Vagina (tissue), 2 donors: ENCODE measurements at regions not wholly inside any gene's neighbourhood (a gene's known extent, or its start where the extent isn't known, plus 50 kb on each side); places are given as distances from the start of the nearest gene placed in this dataset.

Source experiments
- POLR2A ChIP-seq, 2 donors: fragments of 450-650 bp; IDR thresholded peaks; one replicate each; pipeline ENCODE4 v1.6.1; 2017; ENCODE audit warnings: antibody characterized with exemption in 2 of 2, mild to moderate bottlenecking in 2 of 2, moderate library complexity in 2 of 2
- POLR2AphosphoS5 ChIP-seq, 2 donors: sonication (generic); formaldehyde crosslinking; IDR thresholded peaks; one replicate each; pipeline ENCODE4 v1.9.0; 2017; ENCODE audit warnings: antibody characterized with exemption in 2 of 2, mild to moderate bottlenecking in 2 of 2, low read depth in 1 of 2; ENCODE audit not compliant: insufficient read depth in 1 of 2
- TF ChIP-seq, protein P1 (sequence below), 3 experiments: fragments of 450-650 bp in 2 of 3; fragments of 200-600 bp in 1 of 3; sonication (generic) in 1 of 3; IDR thresholded peaks; one replicate each; pipeline ENCODE4 v1.5.1; 2017 to 2019; ENCODE audit warnings: antibody characterized with exemption in 3 of 3, mild to moderate bottlenecking in 2 of 3, moderate library complexity in 2 of 3

DNA sequence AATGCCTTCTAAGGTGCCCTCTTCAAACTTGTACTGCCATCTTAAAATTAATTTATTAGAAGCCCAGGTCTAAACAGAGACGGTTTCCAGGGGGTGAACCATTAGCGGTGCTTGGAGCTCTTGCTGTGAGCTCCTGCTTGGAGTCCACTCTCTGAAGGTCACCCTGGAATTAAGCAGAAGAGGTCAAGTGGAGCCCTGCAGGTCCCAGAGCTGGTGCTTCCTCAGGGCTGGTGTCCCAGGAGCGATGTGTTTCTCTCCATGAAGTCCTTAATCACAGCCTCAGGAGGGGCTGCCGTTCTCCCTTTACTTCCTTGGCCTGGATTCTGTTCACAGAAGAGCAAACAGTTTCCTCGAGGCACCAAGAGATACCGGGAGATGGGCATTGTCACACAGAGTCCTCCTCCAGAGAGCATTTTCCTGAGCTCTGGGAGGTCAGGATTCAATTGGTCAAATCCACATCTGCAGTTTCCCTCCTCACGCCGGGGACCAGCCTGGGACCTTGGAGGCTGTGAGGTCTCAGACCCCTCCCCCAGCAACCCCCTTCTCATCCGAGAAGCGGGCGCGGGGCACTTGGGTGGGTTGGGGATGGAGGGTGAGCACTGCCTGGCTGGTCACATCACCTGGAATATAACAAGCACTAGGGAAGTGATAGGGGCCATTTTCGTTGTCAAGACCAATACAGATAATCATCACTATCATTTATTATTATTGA, 310.4 kb downstream of the AJAP1 start:
- no peak for TF ChIP-seq POLR2AphosphoS5 (IDR thresholded peaks at IDR 0.05; ENCODE audit: insufficient read depth in 1 of 2, low read depth in 1 of 2)
- TF ChIP-seq, protein P1, sequence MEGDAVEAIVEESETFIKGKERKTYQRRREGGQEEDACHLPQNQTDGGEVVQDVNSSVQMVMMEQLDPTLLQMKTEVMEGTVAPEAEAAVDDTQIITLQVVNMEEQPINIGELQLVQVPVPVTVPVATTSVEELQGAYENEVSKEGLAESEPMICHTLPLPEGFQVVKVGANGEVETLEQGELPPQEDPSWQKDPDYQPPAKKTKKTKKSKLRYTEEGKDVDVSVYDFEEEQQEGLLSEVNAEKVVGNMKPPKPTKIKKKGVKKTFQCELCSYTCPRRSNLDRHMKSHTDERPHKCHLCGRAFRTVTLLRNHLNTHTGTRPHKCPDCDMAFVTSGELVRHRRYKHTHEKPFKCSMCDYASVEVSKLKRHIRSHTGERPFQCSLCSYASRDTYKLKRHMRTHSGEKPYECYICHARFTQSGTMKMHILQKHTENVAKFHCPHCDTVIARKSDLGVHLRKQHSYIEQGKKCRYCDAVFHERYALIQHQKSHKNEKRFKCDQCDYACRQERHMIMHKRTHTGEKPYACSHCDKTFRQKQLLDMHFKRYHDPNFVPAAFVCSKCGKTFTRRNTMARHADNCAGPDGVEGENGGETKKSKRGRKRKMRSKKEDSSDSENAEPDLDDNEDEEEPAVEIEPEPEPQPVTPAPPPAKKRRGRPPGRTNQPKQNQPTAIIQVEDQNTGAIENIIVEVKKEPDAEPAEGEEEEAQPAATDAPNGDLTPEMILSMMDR (IDR thresholded peaks at IDR 0.05), result no peak
- TF ChIP-seq POLR2A (IDR thresholded peaks at IDR 0.05), result no peak
